ENCODE measurements at regions not wholly inside any gene's neighbourhood (a gene's known extent, or its start where the extent isn't known, plus 50 kb on each side); places are given as distances from the start of the nearest gene placed in this dataset.

DNA sequence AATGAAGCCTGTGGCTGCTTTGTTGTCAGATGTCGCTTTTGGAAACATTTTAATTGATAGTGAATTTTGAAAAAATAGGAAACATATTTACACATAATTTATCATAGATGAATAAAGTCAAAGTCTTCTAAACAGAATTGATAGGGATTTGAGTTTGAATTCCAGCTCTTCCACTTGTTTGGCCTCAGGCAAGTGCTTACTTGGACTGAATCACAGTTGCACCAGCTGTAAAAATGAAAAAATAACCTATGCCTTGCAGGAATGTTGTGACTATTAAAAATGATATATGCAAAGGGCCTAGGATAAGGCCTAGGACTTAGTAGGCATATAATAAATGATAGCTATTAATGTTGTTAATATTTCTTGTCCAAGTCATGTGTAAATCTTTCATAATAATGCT, 618.5 kb upstream of the MMS22L start:
- TF ChIP-seq, protein P1, sequence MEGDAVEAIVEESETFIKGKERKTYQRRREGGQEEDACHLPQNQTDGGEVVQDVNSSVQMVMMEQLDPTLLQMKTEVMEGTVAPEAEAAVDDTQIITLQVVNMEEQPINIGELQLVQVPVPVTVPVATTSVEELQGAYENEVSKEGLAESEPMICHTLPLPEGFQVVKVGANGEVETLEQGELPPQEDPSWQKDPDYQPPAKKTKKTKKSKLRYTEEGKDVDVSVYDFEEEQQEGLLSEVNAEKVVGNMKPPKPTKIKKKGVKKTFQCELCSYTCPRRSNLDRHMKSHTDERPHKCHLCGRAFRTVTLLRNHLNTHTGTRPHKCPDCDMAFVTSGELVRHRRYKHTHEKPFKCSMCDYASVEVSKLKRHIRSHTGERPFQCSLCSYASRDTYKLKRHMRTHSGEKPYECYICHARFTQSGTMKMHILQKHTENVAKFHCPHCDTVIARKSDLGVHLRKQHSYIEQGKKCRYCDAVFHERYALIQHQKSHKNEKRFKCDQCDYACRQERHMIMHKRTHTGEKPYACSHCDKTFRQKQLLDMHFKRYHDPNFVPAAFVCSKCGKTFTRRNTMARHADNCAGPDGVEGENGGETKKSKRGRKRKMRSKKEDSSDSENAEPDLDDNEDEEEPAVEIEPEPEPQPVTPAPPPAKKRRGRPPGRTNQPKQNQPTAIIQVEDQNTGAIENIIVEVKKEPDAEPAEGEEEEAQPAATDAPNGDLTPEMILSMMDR (IDR thresholded peaks at IDR 0.05; ENCODE audit: low read depth, low read length, missing control alignments), result no peak
- no peak overlapping the region for H3K4me3 ChIP-seq (ENCODE audit: low read depth, low read length)
- no peak for DNase-seq (ENCODE audit: low read depth)

DNA sequence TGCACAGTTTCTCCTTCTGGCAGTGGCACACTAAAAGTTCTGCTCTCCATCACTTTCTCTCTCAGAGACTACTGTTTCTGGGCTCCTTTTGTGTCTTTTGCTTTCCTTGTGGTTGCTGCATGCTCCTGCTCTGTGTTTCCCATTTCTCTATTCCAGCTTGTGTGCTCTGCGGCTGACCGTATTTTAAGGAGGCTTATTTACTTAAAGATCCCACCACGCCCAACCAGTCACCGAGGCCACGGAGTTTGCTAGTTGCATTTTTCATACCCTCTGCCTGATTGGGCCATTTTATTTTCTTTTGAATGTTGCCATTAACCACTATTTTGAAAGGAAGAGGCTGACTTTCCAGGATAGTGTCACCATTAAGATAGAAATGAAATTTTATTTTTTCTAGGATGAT, 626.4 kb upstream of the MMS22L start:
- DNase-seq (ENCODE audit: low read depth), result no peak

DNA sequence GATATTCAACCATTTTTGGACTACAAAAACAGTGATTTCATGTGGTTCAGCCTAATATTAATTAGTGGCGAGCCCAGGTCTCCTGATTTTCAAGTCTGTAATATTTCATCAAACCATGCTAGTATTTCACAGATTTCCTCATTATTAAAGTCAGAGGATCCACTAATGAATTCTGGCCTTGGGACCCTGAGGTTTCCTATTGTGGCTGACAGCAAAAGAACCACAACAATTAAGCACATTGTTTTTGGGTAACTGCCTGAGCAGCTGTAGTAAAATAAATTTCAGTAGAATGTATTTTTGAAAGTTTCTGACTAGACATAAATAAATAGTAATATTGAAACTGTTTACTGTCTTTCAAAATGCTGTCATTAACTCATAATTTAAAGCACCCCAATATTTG, 630.7 kb upstream of the MMS22L start:
- TF ChIP-seq, protein P1 (IDR thresholded peaks at IDR 0.05; ENCODE audit: low read depth, low read length, missing control alignments), result no peak
- H3K4me3 ChIP-seq (ENCODE audit: low read depth, low read length), result no peak overlapping the region
- DNase-seq (ENCODE audit: low read depth), result no peak

More for the DNA sequence above, 626.4 kb upstream of the MMS22L start:
- H3K4me3 ChIP-seq (ENCODE audit: low read depth, low read length), result no peak overlapping the region
- TF ChIP-seq, protein P1 (IDR thresholded peaks at IDR 0.05; ENCODE audit: low read depth, low read length, missing control alignments), result no peak

DNA sequence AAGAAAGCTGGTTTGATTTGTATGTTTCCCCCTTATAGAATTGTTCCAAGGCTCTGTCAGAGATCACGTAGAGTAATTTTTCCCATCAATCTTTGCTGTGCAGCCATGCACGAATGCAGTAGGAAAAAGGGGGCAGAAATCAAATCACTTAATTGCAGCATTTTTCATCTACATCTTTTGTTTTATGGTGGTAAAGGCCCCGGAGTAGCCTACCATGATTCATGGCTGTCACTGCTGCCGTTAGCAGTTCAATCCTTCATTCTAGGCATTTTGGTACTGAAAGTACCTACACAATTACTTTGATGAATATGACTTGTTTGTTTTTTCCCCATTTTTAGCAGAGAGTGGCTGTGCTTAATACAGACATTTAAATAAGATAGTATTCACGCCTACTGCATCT, 631.9 kb upstream of the MMS22L start:
- no peak overlapping the region for H3K4me3 ChIP-seq (ENCODE audit: low read depth, low read length)
- TF ChIP-seq, protein P1 (IDR thresholded peaks at IDR 0.05; ENCODE audit: low read depth, low read length, missing control alignments), result no peak
- DNase-seq (ENCODE audit: low read depth), result no peak

DNA sequence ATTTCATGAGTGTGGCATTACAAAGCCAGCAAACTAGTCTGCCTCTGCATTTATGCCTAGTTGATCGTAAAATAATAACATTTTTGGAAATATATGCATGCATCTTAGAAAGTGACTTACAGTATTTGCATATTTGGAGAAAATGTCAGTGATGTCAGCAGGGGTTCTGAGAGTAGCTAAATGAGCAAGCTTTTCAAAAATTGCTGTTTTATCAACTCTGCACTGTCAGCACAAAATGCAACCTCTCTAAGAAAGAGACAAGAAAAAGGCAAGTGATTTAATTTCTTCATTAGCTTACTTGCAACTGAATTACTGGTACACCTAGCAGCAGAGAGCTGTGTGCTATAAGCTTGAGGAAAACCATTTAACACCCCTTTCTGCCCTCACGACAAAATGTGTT, 632.5 kb upstream of the MMS22L start:
- H3K4me3 ChIP-seq (ENCODE audit: low read depth, low read length), result no peak overlapping the region
- TF ChIP-seq, protein P1 (IDR thresholded peaks at IDR 0.05; ENCODE audit: low read depth, low read length, missing control alignments), result no peak

DNA sequence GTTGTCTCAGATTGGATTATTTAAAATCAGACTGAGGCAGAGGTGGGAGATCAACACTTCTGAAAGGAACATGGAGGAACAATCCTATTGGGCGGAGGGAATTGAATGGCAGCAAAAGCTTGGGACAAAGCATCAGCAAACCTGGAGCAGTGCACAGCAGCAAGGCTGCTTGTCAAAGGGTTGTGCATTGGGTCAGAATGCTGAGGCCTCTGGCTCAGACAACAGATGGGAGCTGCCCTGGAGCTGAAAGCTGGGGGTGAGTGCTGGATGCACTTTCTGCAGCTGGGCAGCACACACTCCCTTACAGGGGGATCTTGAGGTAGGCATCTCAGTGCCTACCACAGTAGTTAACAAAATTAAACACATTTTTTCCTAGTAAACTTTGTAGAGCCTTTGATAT, 634.4 kb upstream of the MMS22L start:
- H3K4me3 ChIP-seq (ENCODE audit: low read depth, low read length), result no peak overlapping the region
- DNase-seq (ENCODE audit: low read depth), result no peak
- TF ChIP-seq, protein P1 (IDR thresholded peaks at IDR 0.05; ENCODE audit: low read depth, low read length, missing control alignments), result no peak

More for the DNA sequence above, 632.5 kb upstream of the MMS22L start:
- DNase-seq (ENCODE audit: low read depth), result no peak

DNA sequence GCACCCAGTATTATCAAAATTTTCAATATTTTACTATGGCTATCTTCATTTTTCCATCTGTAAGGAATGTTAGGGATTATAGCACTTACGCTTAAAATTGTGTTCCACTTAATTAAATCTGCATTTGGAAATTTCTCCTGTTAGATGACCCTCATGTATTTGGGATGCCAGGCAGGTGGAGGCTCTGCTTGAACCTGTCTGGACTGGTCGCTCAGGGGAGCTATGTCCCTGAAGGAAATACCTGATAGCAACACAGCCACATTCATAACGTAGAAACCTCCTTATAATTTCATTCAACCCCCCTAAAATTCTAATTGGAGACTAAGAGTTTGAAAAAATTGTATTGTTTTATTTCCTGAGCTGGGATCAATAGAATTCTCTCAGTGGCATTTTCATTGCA, 636.0 kb upstream of the MMS22L start:
- TF ChIP-seq, protein P1 (IDR thresholded peaks at IDR 0.05; ENCODE audit: low read depth, low read length, missing control alignments), result no peak
- DNase-seq (ENCODE audit: low read depth), result no peak
- no peak overlapping the region for H3K4me3 ChIP-seq (ENCODE audit: low read depth, low read length)
